BLaER1 (cell line): ENCODE measurements at regions not wholly inside any gene's neighbourhood (a gene's known extent, or its start where the extent isn't known, plus 50 kb on each side); places are given as distances from the start of the nearest gene placed in this dataset.
"Not testable (repeated sequence)": the region's sequence is repeated elsewhere in the genome, so short reads cannot be mapped to it uniquely, and the experiment has no call there.

ENCODE experiments used
- H3K27ac ChIP-seq: shearing (Covaris generic); formaldehyde crosslinking; 2 replicates; pipeline ENCODE4 v1.8.1; 2022
- H3K27me3 ChIP-seq: shearing (Covaris generic); formaldehyde crosslinking; 2 replicates; pipeline ENCODE4 v1.8.1; 2022
- H3K36me3 ChIP-seq: shearing (Covaris generic); formaldehyde crosslinking; 2 replicates; pipeline ENCODE4 v1.8.1; 2022
- H3K4me1 ChIP-seq: shearing (Covaris generic); formaldehyde crosslinking; 2 replicates; pipeline ENCODE4 v1.8.1; 2022
- H3K4me2 ChIP-seq: shearing (Covaris generic); formaldehyde crosslinking; 2 replicates; pipeline ENCODE4 v1.8.1; 2022
- H3K4me3 ChIP-seq: shearing (Covaris generic); formaldehyde crosslinking; 2 replicates; pipeline ENCODE4 v1.8.1; 2022
- H3K9ac ChIP-seq: shearing (Covaris generic); formaldehyde crosslinking; 2 replicates; pipeline ENCODE4 v1.8.1; 2022
- H3K9me3 ChIP-seq: shearing (Covaris generic); formaldehyde crosslinking; 2 replicates; pipeline ENCODE4 v1.8.1; 2022
- H4K20me1 ChIP-seq: shearing (Covaris generic); formaldehyde crosslinking; 2 replicates; pipeline ENCODE4 v1.8.1; 2022
- Cebpa-rat ChIP-seq: shearing (Covaris generic); IDR thresholded peaks from 2 replicates; pipeline ENCODE4 v1.8.1; 2022

DNA sequence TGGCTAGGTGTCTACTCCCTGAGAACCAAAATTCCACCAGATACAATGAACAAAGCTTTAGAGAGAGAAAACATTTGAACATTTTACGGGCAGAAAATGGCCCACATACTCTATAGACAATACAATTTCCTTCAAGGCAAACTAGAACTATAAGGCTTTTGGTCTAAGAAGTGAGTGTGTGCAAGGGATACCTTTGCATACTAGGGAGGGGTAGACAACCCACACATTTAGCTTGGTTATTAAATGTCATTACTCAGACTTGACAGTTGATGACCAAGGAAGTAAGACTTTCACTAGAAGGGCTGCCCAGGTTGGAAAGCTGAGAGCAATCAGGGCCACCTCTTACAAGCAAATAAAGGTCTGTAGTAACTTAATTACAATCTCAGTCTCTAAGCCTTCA lies 64.0 kb upstream of the PLEKHM1 start:
- not testable (repeated sequence) for H3K27ac ChIP-seq, H3K9ac ChIP-seq, H3K4me3 ChIP-seq, H3K9me3 ChIP-seq, H3K36me3 ChIP-seq, H4K20me1 ChIP-seq, H3K4me1 ChIP-seq, H3K27me3 ChIP-seq, H3K4me2 ChIP-seq

DNA sequence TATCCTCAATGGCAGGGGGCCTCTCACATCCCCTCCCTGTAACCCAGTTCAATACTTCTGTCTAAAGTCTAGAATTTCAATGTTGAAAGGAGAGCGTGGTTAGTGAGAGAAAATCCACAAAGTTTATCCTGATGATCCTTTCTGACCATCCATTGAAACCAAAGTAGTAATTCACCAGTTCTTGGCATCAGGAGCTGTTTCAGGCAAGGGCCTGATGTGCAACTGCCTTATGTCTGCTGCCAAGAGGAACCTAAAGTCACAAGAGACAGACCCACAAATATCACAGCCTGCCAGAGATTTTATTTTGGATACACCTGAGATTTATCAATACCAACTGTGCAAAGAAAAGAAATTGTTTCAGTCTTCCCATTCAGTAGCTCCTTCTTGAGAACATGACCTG lies 68.3 kb upstream of the PLEKHM1 start:
- not testable (repeated sequence) for H3K4me1 ChIP-seq, H3K36me3 ChIP-seq, H3K4me3 ChIP-seq, H3K9me3 ChIP-seq, H3K27me3 ChIP-seq, H3K9ac ChIP-seq, H4K20me1 ChIP-seq, H3K4me2 ChIP-seq, H3K27ac ChIP-seq

DNA sequence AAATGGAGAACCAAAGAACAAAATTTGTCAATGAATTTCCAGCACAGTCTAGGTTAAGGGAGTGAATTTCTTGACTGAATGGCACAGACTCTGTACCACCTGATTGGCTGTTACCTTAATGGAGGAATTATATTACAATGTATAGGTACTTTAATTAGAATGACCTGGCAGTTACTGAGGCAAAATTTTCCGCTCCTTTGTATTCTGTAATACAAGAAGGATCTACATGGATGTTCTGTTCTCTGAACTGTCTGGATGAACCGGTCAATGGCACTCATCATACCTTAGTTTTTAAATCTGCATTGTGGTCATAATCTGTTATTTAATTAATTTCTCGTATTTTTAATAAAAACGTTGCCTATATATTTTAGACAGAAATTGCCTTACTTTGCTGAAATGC lies 72.3 kb upstream of the PLEKHM1 start:
- H3K4me3 ChIP-seq, H3K4me1 ChIP-seq, H4K20me1 ChIP-seq, H3K36me3 ChIP-seq, H3K4me2 ChIP-seq, H3K27ac ChIP-seq, H3K9me3 ChIP-seq, H3K27me3 ChIP-seq, H3K9ac ChIP-seq: not testable (repeated sequence)

DNA sequence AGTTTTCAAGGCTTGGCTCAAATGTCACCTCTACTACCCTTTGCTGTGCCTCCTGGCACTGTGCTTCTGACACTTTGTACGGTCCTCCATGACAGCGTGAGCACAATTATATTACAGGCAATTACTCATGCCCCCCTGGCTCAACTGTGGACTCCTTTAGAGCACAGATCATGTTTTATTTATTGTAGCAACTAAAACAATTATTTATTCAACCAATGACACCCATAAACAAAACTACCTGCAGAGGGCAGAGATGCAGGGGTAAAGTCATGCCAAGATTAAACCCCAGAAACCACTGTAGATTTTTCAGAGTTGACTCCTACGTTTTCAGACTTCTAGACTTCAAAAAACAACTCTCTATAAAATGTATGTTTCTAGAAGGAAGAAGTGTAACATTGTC lies 72.8 kb upstream of the PLEKHM1 start:
- H3K36me3 ChIP-seq, H3K4me3 ChIP-seq, H3K4me2 ChIP-seq, H3K27me3 ChIP-seq, H4K20me1 ChIP-seq, H3K9ac ChIP-seq, H3K27ac ChIP-seq, H3K9me3 ChIP-seq, H3K4me1 ChIP-seq: not testable (repeated sequence)

DNA sequence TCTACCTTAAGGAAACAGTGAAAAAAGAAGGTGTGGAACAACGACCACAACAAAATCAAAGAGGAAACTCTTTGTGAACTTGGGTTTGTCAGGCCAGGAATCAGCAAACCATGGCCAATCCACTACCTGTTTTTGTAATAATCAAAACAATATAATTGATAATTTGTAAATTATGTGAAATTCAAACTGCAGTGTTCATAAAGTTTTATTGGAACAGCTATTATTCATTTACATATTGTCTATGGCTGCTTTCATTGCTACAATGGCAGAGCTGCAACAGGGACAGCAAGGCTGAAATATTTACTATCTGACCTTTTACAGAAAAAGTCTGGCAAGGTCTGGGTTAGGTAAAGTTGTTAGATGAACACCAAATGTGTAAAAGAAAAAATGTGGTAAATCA lies 77.8 kb upstream of the PLEKHM1 start:
- H3K4me1 ChIP-seq, H4K20me1 ChIP-seq, H3K36me3 ChIP-seq, H3K4me3 ChIP-seq, H3K9ac ChIP-seq, H3K27ac ChIP-seq, H3K9me3 ChIP-seq, H3K27me3 ChIP-seq, H3K4me2 ChIP-seq: not testable (repeated sequence)

DNA sequence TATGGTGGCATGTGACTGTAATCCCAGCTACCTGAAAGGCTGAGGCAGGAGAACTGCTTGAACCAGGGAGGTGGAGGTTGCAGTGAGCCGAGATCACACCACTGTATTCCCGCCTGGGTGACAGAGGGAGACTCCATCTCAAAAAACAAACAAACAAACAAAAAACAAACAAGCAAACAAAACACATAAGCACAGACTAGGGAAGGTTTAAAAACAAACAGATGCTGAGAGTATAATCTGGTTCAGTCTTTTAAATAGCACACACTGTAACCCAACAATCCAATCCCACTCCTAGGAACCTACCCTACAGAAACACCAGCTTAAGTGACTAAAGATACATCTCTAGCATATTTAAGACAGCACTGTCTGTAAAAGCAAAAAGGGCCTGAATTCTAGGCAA lies 82.8 kb upstream of the PLEKHM1 start:
- not testable (repeated sequence) for H3K9me3 ChIP-seq, H3K27me3 ChIP-seq, H3K4me2 ChIP-seq, H3K4me1 ChIP-seq, H3K4me3 ChIP-seq, H3K9ac ChIP-seq, H3K27ac ChIP-seq
- Histone ChIP-seq H4K20me1 (peaks cover 51% of the 10 kb centered on the region), H3K36me3 (peaks cover 38% of the 10 kb centered on the region)

DNA sequence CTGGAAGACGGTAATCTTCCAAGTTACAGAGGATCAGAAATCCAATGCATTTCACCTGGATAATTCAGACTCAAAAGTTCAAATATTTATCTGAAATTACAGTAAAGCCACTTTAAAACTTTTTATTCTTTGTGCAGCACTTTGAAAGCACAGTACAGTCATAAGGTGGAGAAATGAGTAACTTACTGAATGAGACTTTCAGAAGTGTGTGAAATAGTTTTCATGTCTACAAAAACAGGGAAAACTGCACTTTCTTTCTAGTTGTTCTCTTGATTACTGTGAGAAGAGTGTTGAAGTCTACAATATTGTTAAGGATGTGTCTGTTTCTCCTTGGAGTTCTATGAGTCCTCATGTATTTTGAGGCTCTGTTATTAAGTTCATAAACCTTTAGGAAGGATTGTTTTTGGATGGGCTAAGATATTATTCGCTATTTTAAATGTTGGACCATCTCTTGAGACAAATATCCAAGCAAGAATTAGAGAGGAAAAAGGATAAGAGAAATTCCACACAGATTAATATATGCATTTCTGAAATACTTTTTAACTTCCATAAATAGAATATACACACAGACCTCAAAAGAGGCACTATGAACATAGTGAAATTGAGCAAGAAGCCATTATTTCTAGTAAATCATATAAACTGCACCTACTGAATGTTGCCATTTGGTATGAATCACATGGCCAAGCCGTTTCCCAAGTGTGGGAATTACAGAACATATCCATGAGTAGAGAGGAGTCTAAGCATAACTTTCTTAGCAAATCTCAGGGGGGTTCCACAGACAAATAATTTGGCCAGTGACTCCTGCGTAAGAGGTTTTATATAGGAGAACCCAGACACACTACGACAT lies 83.6 kb upstream of the PLEKHM1 start:
- H3K9ac ChIP-seq = no peak overlapping the region

DNA sequence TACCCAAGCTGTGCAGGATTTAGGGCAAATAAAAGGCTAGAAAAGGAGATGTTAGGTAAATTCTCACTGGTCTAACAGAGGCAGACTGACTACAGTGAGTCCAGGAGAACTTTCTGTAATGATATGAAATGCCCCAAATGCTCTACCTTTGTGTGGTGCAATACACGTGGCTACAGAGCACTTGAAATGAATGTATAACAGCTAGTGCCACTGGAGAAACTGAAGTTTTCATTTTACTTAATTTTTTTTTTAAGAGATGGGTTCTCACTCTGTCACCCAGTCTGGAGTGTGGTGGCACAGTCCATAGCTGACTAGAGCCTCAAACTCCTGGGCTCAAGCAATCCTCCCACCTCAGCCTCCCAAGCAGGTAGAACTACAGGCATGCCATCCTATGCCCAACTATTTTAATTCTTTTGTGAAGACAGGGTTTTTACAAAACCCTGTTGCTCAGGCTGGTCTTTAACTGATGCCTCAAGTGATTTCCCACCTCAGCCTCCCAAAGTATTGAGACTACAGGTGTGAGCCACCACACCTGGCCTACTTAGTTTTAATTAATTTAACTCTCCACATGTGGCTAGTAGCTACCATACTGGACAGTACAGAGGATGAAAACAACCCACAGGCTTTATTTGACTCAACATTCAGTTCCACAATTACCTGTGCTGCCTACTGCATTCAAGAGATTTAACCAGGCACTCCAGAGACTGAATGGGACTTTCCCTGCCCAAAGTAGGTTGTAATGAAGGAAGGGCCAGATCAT lies 84.8 kb upstream of the PLEKHM1 start:
- H3K4me3 ChIP-seq = no peak overlapping the region
- no peak overlapping the region for H3K4me2 ChIP-seq
- no peak overlapping the region for H3K27ac ChIP-seq
- no peak overlapping the region for H3K9ac ChIP-seq
- peaks cover 71% of the 10 kb centered on the region for H4K20me1 ChIP-seq
- H3K4me1 ChIP-seq = no peaks in the 10 kb centered on the region
- TF ChIP-seq Cebpa-rat = no peak
- H3K9me3 ChIP-seq = no peaks in the 10 kb centered on the region
- no peaks in the 10 kb centered on the region for H3K27me3 ChIP-seq
- H3K36me3 ChIP-seq = peaks cover 54% of the 10 kb centered on the region

More for the DNA sequence above, 83.6 kb upstream of the PLEKHM1 start:
- Histone ChIP-seq H3K9me3 (0 out of 2 replicates have a peak, but pooled peaks cover 3% of the 10 kb centered on the region), H3K4me2 (no peak overlapping the region), H3K27me3 (no peaks in the 10 kb centered on the region), H3K36me3 (peaks cover 46% of the 10 kb centered on the region), H3K4me1 (no peaks in the 10 kb centered on the region), H4K20me1 (peaks cover 60% of the 10 kb centered on the region), H3K4me3 (no peak overlapping the region), H3K27ac (no peak overlapping the region)
- no peak for TF ChIP-seq Cebpa-rat

DNA sequence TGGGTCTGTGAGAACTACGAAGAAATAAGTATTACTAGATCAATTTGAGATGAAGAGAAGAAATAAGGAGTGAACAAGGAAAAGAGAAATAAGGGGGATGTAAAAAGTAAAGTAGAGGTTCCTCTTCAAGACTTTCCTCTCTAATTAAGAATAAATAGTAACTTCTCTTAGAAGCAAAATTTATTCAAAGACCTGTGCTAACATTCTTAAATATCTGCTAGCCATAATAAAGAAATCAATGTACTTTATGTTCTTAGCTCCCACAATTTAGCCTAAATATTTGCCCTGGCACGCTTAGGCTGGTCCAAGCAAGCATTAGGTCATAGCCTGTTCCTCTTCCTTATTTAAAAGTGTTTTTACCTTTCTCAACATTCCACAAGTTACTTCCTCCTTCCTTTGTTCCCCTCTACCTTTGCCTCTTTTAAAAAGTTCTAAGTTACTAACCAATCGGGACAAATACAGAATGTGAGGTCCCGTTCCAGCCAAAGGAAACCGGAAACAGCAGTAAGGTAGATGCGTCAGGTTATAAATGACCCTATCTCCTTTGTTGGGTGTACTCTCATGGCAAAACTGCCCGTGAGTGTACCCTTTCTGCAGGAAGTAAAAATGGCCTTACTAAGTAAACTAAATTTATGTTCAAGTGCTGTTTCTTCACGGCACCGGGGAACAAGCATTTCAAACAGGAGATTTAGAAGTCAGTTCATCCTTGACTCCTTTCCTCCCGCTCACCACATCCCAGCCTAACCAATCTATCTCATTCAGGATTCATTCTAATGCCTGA lies 86.2 kb upstream of the PLEKHM1 start:
- H3K4me3 ChIP-seq, H3K4me1 ChIP-seq, H3K4me2 ChIP-seq, H3K27ac ChIP-seq, H3K9ac ChIP-seq, H3K27me3 ChIP-seq, H3K9me3 ChIP-seq: not testable (repeated sequence)
- Histone ChIP-seq H3K36me3 (peaks cover 63% of the 10 kb centered on the region), H4K20me1 (peaks cover 85% of the 10 kb centered on the region)

DNA sequence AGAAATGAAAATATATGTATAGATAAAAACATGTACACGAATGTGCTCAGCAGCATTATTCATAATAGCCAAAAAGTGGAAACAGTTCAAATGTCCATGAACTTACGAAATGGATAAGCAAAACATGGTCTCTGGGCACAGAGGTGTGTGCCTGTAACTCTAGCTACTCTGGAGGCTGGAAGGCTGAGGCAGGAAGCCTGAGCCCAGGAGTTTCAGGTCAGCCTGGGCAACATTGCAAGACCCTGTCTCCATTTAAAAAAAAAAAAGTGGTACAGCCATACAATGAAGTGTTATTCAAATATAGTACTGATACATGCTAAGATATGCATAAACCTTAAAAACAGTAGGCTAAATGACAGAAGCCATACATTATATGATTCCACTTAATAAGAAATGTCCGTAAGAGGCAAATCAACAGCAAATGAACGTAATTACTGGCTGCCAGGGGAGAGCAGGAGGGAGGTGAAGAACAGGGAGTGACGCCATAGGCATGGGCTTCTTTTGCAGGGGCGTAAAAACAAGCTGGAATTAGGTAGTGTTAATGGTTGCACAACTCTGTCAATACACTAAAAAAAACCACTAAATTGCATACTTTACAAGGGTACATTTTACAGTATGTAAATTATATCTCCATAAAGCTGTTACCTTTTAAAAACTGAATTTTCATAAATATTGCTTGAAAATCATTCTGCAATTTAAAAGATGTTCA lies 87.2 kb upstream of the PLEKHM1 start:
- no peak for TF ChIP-seq Cebpa-rat
- Histone ChIP-seq H4K20me1 (peaks cover 95% of the 10 kb centered on the region), H3K27me3 (no peaks in the 10 kb centered on the region), H3K4me3 (no peak overlapping the region), H3K9me3 (no peaks in the 10 kb centered on the region), H3K4me2 (no peak overlapping the region), H3K36me3 (peaks cover 73% of the 10 kb centered on the region), H3K4me1 (peaks cover 16% of the 10 kb centered on the region), H3K9ac (no peak overlapping the region), H3K27ac (no peak overlapping the region)
